Activated CD8-positive, alpha-beta T cell treated with anti-CD3 and anti-CD28 coated beads for 36 hours (primary cell): ENCODE measurements at regions not wholly inside any gene's neighbourhood (a gene's known extent, or its start where the extent isn't known, plus 50 kb on each side); places are given as distances from the start of the nearest gene placed in this dataset.
"Not testable (repeated sequence)": the region's sequence is repeated elsewhere in the genome, so short reads cannot be mapped to it uniquely, and the experiment has no call there.

ENCODE experiments used
- ATAC-seq: fragments of 200-7000 bp; cut with Tn5 transposase; one replicate; pipeline ENCODE4 v1.10.0; 2021; ENCODE audit warnings: mild to moderate bottlenecking, moderate library complexity
- CTCF ChIA-PET: fragments of 350-600 bp; sonication (Branson Sonifier 250); formaldehyde crosslinking; loops from one replicate; lab custom pipeline; 2021; ENCODE audit warnings: antibody characterized with exemption; lab: Charles Lee
- POLR2A ChIA-PET: fragments of 350-600 bp; sonication (Branson Sonifier 250); formaldehyde crosslinking; loops from one replicate; lab custom pipeline; 2021; ENCODE audit warnings: antibody characterized with exemption; lab: Charles Lee
- DNase-seq: peaks from one replicate; pipeline ENCODE4 v3.0.0-alpha.2; 2020
- H3K27ac Mint-ChIP-seq: one replicate; pipeline ENCODE4 v1.8.0; 2021; ENCODE audit warnings: mild to moderate bottlenecking, mixed read lengths
- H3K27me3 Mint-ChIP-seq: one replicate; pipeline ENCODE4 v1.8.0; 2021; ENCODE audit warnings: mixed read lengths
- H3K36me3 Mint-ChIP-seq: one replicate; pipeline ENCODE4 v1.8.0; 2021; ENCODE audit warnings: low read depth, mixed read lengths
- H3K4me1 Mint-ChIP-seq: one replicate; pipeline ENCODE4 v1.8.0; 2021; ENCODE audit warnings: low read depth, mixed read lengths
- H3K4me3 Mint-ChIP-seq: one replicate; pipeline ENCODE4 v1.8.0; 2021; ENCODE audit warnings: mild to moderate bottlenecking, moderate library complexity, mixed read lengths
- H3K9me3 Mint-ChIP-seq: one replicate; pipeline ENCODE4 v1.8.0; 2021; ENCODE audit warnings: mixed read lengths
- intact Hi-C: fragments of 100-400 bp; cut with micrococcal nuclease; formaldehyde crosslinking; loops from one replicate; pipeline ENCODE4 v1.10.0; 2022
- TF ChIP-seq, protein P1 (sequence below): fragments of 200-600 bp; IDR thresholded peaks from one replicate; pipeline ENCODE4 v1.8.0; 2022; ENCODE audit warnings: antibody characterized with exemption, mild to moderate bottlenecking

DNA sequence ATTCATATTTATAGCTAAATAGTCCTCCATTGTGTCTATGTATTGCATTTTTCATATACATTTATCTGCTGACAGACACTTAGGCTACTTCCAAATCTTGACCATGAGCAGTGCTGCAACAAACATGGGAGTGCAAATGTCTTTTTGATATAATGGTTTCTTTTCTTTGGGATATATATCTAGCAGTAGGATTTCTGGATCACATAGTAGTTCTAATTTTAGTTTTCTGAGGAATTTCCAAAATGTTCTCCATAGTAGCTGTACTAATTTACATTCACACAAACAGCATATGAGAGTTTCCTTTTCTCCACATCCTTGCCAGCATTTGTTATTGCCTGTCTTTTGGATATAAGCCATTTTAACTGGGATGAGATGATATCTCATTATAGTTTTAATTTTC lies 1521.3 kb downstream of the REEP3 start:
- Mint-ChIP-seq H3K9me3 (no peaks in the 10 kb centered on the region), H3K4me1 (no peaks in the 10 kb centered on the region), H3K27ac (no peak overlapping the region), H3K27me3 (no peaks in the 10 kb centered on the region), H3K4me3 (no peak overlapping the region), H3K36me3 (no peaks in the 10 kb centered on the region)
- TF ChIP-seq, protein P1, sequence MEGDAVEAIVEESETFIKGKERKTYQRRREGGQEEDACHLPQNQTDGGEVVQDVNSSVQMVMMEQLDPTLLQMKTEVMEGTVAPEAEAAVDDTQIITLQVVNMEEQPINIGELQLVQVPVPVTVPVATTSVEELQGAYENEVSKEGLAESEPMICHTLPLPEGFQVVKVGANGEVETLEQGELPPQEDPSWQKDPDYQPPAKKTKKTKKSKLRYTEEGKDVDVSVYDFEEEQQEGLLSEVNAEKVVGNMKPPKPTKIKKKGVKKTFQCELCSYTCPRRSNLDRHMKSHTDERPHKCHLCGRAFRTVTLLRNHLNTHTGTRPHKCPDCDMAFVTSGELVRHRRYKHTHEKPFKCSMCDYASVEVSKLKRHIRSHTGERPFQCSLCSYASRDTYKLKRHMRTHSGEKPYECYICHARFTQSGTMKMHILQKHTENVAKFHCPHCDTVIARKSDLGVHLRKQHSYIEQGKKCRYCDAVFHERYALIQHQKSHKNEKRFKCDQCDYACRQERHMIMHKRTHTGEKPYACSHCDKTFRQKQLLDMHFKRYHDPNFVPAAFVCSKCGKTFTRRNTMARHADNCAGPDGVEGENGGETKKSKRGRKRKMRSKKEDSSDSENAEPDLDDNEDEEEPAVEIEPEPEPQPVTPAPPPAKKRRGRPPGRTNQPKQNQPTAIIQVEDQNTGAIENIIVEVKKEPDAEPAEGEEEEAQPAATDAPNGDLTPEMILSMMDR: no peak
- DNase-seq (no peak), ATAC-seq (no peak)
- CTCF ChIA-PET: no interaction called here
- intact Hi-C loops: no loop called here
- POLR2A ChIA-PET: no interaction called here

DNA sequence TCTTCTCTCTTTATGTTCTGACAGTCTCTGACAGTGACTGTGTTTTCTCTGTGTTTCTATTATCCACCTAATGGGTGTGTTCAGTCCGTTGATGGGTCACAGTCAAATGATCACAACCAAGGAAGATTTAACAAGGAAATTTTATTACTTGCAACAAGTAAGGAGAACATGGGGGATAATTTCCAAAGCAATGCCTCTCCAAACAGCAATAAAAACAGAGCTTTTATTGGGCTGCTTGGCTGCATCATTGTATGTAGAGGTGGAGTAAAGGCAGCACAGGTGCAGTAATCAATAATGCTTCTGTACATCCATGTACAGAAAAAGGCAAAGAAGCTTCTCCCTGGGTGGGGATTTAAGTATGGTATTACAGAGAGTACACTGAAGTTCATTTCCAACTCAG lies 1525.6 kb downstream of the REEP3 start:
- Mint-ChIP-seq H3K27me3 (no peaks in the 10 kb centered on the region), H3K4me3 (no peak overlapping the region), H3K27ac (no peak overlapping the region), H3K36me3 (no peaks in the 10 kb centered on the region), H3K9me3 (no peaks in the 10 kb centered on the region), H3K4me1 (no peaks in the 10 kb centered on the region)
- TF ChIP-seq, protein P1: no peak
- POLR2A ChIA-PET: no interaction called here
- intact Hi-C loops: no loop called here
- ATAC-seq (no peak), DNase-seq (no peak)
- CTCF ChIA-PET: no interaction called here

DNA sequence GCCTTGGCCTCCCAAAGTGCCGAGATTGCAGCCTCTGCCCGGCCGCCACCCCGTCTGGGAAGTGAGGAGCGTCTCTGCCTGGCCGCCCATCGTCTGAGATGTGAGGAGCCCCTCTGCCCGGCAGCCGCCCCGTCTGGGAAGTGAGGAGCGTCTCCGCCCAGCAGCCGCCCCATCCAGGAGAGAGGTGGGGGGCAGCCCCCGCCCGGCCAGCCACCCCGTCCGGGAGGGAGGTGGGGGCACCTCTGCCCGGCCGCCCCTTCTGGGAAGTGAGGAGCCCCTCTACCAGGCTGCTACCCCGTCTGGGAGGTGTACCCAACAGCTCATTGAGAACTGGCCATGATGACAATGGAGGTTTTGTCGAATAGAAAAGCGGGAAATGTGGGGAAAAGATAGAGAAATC lies 1530.9 kb downstream of the REEP3 start:
- CTCF ChIA-PET, H3K4me3 Mint-ChIP-seq, H3K27me3 Mint-ChIP-seq, ATAC-seq, H3K9me3 Mint-ChIP-seq, H3K27ac Mint-ChIP-seq, DNase-seq, intact Hi-C loops, H3K4me1 Mint-ChIP-seq, H3K36me3 Mint-ChIP-seq, POLR2A ChIA-PET: not testable (repeated sequence)

DNA sequence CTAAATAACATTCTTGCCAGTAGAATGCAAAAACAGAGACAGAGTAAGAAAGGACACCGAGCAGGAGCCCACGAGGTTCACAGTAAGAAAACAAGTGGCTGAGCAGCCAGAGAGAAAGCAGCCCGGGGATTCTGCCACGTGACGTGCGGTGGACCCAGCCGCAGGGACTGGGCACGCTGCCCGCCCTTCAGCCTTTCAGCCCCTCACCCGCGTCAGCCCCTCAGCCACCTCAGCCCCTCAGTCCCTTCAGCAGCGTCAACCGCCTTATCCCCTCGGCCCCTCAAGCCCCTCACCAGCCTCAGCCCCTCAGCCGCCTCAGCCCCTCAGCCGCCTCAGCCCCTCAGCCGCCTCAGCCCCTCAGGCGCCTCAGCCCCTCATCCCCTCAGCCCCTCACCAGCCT lies 1532.2 kb downstream of the REEP3 start:
- H3K27me3 Mint-ChIP-seq, POLR2A ChIA-PET, H3K27ac Mint-ChIP-seq, ATAC-seq, H3K9me3 Mint-ChIP-seq, H3K4me3 Mint-ChIP-seq, H3K36me3 Mint-ChIP-seq, CTCF ChIA-PET, intact Hi-C loops, H3K4me1 Mint-ChIP-seq, DNase-seq: not testable (repeated sequence)

DNA sequence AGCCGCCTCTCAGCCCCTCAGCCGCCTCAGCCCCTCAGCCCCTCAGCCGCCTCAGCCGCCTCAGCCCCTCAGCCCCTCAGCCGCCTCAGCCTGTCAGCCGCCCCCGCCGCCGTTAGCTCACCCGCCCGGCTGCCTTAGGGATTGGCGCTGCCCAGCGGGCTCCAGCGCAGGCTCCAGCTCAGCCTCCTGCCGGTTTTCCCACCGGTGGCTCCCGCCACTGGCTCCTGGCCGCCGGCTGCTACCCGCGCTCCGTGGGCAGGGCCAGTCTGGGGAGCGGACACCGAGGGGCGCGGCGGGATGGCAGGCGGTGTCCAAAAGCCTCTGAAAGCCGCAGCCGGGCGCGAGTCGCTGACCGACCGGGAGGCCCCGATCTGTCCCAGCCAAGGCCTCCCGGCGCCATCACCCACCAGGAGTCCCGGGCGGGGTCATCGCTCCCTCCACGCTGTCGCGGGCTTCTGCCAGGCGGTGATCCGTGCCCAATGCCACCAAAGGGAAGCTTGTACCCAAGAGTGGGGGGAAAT lies 1532.7 kb downstream of the REEP3 start:
- H3K27ac Mint-ChIP-seq, DNase-seq, CTCF ChIA-PET, ATAC-seq, intact Hi-C loops, POLR2A ChIA-PET, H3K9me3 Mint-ChIP-seq, H3K4me1 Mint-ChIP-seq, H3K36me3 Mint-ChIP-seq, H3K4me3 Mint-ChIP-seq, H3K27me3 Mint-ChIP-seq: not testable (repeated sequence)

DNA sequence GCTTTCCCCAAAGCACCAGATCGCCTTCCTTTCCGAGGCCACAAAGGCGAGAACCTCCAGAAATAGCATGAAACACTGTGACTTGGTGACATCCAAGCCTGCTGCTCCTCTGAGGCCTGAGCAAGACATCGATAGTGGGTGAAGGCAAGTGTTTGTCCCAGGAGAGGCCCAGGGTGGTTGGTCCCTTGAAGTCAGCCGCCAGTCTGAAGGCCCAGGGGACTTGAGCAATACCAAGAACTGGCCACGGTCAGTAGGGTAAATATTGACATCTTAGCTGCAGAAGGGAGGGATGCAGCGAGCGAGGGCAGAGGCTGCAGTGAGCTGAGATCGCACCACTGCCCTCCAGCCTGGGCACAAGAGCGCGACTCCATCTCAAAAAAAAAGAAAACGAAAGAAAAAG lies 1533.5 kb downstream of the REEP3 start:
- intact Hi-C loops, H3K27me3 Mint-ChIP-seq, CTCF ChIA-PET, DNase-seq, H3K9me3 Mint-ChIP-seq, POLR2A ChIA-PET, H3K27ac Mint-ChIP-seq, H3K36me3 Mint-ChIP-seq, H3K4me1 Mint-ChIP-seq, H3K4me3 Mint-ChIP-seq, ATAC-seq: not testable (repeated sequence)

DNA sequence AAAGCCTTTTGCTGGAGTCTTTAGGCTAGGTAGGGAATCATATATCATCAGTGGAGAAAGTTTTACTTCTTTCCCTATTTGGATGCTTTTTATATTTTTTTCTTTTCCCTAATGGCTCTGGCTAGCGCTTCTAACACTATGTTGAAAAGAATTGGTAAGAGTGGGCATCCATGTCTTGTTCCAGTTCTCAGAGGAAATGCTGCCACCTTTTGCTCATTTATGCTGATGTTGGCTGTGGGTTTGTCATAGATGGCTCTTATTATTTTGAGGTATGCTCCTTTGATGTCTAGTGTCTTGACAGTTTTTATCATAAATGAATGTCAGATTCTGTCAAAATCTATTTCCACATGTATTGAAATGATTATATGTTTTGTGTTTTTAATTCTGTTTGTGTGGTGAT lies 1544.1 kb downstream of the REEP3 start:
- Mint-ChIP-seq H3K36me3 (no peaks in the 10 kb centered on the region), H3K4me3 (no peak overlapping the region), H3K9me3 (peaks cover 4% of the 10 kb centered on the region), H3K27me3 (no peaks in the 10 kb centered on the region), H3K4me1 (no peaks in the 10 kb centered on the region), H3K27ac (no peak overlapping the region)
- TF ChIP-seq, protein P1: no peak
- intact Hi-C loops: no loop called here
- ATAC-seq (no peak), DNase-seq (no peak)
- CTCF ChIA-PET: no interaction called here
- POLR2A ChIA-PET: no interaction called here
